HG02973 (cell line): ENCODE measurements at regions not wholly inside any gene's neighbourhood (a gene's known extent, or its start where the extent isn't known, plus 50 kb on each side); places are given as distances from the start of the nearest gene placed in this dataset.
"Not testable (repeated sequence)": the region's sequence is repeated elsewhere in the genome, so short reads cannot be mapped to it uniquely, and the experiment has no call there.

ENCODE experiments used
- ATAC-seq: cut with Tn5 transposase; IDR thresholded peaks from one replicate; pipeline ENCODE4 v1.9.1; 2021; ENCODE audit warnings: moderate library complexity; ENCODE audit not compliant: unreplicated experiment

DNA sequence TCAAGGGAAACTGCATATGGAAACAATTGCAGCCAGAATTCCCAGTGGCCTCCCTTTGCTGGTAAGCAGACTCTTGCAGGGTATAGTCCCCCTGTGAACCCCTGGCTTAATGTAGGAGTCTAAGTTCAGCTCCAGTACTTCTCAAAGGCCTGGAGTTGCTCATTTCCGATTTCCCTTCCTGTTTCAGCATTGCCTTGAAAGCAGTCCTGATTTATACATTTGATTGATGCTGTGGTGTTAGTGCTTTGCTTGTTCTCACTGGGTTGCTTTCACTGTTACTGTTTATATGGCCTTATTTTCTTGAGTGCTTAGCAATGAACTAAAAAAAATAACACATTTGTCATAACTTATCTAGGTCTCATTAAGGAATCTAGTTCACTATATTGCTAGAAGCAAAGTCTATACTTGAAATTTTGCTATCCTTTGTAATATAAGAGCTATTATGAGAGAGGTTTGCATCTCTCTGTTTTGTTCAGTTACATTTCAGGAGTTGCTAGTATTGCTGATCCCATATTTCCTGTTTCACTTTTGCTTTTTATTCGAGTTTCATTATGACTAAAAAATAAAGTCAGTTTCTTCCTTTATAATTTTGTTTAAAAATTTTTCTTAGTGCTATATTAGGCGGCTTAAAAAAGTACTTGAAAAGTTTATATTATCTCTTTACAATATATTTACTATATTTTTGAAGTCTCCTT is 122.4 kb upstream of the NMUR2 start:
- ATAC-seq = peak; percentile 80

GRCh38 chr5:152529440-152529839 is 124.4 kb upstream of the NMUR2 start:
- ATAC-seq = no peak

DNA sequence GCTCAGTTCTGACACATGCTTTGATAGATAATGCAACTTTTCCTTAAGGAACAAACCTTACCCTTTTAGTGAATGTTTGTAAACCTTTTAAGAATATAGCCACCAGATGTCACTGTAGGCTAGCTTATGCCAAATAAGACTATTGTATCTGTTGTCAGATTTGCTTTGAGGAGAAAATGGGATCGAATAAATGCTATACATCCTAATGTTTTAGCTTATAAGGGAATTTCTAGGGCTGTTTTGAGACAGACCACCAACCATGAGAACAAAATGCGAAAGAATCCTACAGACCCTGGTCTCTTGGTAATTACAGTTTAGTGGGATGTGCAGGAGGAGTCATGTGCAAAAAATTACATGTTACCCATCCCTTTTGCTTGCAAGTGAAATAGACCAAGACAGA is 127.6 kb upstream of the NMUR2 start:
- ATAC-seq = no peak

GRCh38 chr5:152534641-152535040 is 129.6 kb upstream of the NMUR2 start:
- ATAC-seq = no peak

GRCh38 chr5:152542741-152543140 is 137.7 kb upstream of the NMUR2 start:
- ATAC-seq = no peak

DNA sequence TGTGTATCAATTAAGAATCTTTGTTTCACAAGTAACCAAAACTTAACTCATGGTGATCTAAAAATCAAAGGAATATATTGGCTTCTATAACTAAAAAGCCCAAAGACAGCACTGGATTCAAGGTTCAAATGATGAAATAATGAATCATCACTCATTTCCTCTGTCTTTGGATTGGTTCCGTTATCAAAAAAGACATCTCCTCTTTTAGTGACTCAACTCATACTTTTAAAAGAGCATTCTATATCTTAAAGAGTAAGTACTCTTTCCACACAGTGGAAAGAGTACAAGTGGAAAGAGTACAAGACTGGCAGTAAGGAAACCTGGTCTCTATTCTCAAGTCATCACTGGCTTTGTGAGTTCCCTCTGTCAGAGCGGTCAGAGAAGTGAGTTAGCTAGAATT is 141.4 kb upstream of the NMUR2 start:
- no peak for ATAC-seq

GRCh38 chr5:152547202-152547601 is 142.1 kb upstream of the NMUR2 start:
- ATAC-seq = no peak

DNA sequence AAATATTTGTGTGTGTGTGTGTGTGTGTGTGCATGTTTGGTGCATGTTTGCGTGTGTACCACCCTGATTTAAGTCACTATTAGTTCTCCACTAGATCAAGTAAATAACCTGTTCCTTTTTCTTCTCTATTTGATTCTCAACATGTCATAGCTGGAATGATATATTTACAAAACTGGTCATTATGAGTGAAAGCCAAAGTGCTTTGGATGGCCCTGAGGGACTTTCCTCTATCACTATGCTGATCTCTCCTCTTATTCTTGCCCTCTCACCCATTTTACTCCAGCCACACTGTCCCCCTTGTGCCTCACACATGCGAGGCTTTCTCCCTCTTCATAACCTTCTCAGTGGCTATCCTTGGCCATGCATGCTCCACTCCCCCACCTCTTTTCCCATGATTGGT is 144.6 kb upstream of the NMUR2 start:
- ATAC-seq = peak; percentile 52

GRCh38 chr5:152551061-152551460 is 146.0 kb upstream of the NMUR2 start:
- ATAC-seq = no peak

DNA sequence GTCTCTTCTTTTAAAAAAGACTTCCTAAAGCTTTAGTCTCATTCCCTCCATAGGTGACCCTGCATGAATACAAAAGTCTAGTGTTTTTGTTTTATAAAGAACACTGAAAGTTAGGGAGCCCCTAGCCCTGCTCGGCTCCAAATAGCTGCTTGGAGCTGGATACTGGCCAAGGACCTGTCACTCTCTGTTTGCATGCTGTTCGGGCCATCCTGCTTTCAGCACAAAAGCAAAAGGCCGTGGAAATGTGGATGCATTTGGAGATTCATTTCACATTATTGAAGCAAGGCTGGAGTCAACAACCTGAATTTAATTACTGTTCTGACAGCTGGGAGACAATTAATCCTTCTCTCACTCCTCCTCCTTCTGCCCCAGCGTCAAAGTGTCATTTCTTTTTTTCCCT is 151.7 kb upstream of the NMUR2 start:
- ATAC-seq = no peak

DNA sequence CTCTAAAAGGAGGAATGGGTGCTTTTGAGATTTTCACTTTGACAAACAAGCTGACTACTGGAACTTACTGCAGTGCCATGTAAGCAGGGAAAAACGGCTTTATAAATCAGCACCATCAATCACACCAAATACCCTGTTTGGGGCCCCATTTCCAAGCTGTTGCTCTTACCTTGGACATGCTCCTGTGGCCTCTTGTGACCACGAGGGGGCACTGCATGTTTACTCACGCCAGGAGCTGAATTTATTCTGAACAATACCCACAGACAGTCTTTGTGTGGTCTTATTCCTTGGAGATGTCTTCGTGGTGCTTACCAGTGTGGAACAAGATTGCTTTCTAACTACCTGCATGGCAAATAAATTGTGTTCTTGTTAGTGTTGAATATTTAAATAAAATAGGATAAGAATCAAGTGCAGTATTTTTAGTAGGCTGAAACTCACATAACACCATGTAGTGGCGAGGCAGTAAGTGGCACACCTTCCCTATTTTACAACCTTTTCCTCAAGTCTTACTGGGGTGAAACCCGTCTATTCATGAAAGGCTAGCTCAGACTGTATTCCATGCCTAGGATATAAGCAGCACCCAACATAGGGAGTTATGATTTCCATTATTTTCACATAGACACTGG is 155.5 kb upstream of the NMUR2 start:
- ATAC-seq = peak; percentile 85

DNA sequence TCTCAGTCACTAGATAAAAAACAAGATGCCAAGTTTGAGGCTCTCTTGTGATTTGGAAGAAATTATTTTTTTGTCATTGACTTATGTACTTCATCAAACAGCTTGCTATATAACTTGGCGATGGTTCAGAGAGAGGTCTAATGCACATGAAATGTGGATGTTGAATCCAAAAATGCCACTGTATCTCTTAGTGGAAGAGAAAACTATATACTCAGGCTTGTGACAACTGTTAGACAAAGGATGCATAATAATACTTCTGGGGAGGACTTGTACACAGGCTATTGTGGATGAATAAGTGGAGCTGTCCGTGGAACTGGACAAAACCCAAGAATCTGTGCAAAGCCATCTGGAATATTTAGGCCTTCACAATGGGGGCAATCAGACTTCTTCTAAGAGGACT is 162.9 kb upstream of the NMUR2 start:
- no peak for ATAC-seq

DNA sequence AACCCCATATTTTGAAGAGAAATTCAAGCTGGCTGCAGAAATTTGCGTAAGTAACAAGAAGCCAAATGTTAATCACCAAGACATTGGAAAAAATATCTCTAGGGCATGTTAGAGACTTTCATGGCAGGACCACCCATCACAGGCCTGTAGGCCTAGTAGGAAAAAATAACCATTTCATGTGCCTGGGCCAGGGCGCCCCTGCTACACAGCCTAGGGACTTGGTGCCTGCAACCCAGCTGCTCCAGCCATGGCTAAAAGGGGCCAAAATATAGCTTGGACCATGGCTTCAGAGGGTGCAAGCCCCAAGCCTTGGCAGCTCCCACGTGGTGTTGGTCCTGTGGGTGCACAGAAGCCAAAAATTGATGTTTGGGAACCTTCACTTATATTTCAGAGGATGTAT is 167.7 kb upstream of the NMUR2 start:
- no peak for ATAC-seq

DNA sequence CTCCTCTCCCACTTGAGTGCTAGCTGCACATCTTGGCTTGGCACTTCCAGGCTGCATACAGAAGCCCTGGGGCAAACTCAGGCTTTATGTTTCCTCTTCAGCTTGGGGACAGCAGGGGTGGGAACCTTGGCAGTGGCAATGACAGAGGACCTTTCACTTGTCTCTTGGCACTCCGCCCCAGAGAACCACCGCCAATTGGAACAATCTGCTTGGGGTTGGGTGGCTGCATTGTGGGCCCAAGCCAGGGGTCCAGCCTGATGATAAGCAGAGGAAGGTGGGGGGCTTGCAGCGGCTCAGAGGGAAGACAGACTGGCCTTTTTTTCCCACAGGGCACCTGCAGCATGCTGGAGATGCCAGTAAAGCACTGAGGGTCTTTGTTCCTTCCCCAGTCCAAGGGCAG is 179.0 kb upstream of the NMUR2 start:
- ATAC-seq = no peak

- no peak for ATAC-seq
These were observed 187.3 kb upstream of the NMUR2 start for GRCh38 chr5:152592416-152592815.

DNA sequence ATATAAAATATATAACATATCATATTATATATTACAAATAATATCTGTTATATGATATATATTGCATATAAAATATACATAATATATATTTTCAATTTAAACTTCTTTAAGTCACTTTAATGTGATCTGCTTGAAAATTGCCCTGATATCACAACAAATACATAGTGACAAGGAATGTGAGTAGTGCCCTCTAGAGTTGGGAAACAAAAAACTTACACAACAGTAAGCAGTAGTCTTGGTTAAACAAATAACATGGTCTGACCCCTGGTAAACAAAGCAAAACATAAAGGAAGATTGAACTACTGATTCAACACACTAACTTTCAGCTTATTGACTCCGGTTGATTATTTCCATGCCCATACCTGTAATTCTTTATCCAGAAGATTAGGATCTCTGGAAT is 188.3 kb upstream of the NMUR2 start:
- no peak for ATAC-seq

DNA sequence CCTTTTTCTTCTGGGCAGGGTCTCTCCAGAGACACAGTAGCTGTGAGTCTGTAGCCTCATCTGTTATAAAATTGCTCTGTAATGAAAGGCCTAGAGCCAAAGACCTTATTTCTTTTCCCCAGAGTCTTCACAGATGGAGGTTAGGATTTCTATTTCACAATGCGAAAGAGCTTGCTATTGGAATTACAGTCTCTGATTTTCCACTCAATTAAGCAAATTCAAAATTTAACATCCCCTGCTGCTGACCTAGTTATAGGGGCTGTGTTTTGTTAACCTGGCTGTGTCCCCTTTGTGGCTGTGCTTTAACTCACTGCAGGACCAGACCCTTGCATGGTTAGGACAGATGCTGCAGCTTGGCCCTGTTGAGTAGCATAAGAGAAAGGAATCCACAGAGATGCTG is 190.3 kb upstream of the NMUR2 start:
- ATAC-seq = no peak

DNA sequence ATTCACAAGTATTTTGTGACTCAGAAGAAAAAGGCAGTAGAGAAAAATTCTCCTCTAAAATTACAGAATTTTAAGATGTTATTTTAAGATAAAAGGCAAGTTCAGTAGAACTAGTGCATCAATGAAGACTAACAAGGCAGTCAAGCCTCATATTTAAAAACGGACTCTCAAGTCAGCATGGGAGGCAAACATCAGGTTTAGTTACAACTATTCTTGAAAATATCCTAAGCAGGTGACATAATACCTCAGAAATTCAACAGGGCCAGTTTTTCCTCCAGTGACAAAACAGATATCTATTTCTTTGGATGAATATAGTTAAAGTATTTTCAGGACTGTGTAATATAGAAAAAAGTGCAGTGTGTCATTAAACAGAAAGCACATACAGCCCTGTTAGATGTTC is 194.0 kb upstream of the NMUR2 start:
- ATAC-seq = no peak

DNA sequence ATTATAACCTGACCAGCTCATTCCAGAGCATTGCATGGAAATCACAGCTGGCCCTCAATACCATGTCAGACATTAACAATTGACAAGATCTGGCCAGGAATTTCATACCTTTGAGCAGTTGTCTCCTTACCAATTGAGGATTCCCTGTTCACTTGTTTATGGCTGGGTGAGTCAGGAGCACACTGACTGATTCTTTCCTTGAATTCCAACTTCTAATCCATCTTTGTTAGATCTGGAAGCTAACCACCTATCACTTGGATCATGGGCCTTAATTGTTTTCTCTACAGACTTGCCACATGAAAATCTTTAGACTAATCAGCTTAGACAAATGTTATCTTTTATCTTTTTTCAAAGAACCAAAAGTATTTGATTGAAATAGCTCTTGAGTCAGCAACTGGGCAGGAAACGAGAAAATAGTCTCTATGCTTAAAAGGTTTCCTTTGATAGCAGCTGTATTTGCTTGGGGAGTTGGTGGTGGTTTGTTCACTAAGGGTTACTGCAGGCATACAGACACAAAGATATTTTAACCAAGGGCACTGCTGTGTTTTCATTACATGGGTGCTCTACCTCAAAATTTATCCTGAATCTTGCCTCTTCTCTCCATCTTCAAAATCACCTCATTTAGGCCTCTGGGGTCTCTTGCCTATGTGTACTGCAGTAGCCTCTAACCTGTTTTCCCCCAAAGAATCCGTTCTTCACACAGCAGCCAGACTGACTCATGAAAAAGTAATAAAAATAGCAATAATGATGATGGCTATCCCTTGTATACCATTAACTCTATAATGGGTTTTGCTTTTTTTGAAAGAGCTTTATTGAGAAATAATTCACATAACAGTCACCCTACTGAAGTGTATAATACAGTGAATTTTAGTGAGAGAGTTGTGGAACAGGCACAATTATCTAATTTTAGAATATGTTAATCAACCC is 197.0 kb upstream of the NMUR2 start:
- no peak for ATAC-seq

DNA sequence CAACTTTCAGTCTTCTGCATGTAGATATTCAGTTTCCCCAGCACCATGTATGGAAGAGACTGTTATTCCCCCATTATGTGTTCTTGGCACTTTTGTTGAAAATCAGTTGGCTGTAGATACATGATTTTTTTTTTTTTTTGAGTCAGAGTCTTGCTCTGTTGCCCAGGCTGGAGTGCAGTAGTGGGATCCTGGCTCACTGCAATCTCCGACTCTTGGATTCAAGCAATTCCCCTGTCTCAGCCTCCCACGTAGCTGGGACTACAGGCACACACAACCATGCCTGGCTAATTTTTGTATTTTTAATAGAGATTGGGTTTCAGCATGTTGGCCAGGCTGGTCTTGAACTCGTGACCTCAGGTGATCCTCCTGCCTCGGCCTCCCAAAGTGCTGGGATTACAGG is 201.0 kb upstream of the NMUR2 start:
- ATAC-seq = not testable (repeated sequence)

- no peak for ATAC-seq
These were observed 201.8 kb upstream of the NMUR2 start for GRCh38 chr5:152606776-152607364.
